GM19397 (cell line): ENCODE measurements at regions not wholly inside any gene's neighbourhood (a gene's known extent, or its start where the extent isn't known, plus 50 kb on each side); places are given as distances from the start of the nearest gene placed in this dataset.

Experiments used
- ATAC-seq: cut with Tn5 transposase; IDR thresholded peaks from one replicate; pipeline ENCODE4 v1.9.1; 2021; ENCODE audit warnings: mild to moderate bottlenecking, moderate library complexity; ENCODE audit not compliant: unreplicated experiment

DNA sequence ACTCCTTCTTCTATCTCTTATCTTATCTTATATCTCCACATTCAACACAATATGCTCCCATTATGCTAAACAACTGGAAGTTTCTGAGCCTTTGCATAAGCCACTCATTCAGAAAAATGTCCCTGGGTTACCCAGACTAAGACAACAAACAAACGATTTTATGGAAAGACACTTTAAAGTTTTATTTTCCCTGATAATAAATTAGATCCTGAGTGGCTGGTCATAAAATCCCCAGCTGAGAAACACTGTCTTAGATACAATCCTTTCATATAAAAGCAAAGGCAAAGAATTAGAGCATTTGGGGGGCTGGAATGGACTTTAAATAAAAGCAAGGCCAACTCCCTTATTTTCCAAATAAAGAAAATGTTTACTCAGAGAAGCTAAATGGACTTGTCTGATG lies 322.3 kb downstream of the GBE1 start:
- no peak for ATAC-seq

GRCh38 chr3:81437683-81438082 lies 323.8 kb downstream of the GBE1 start:
- ATAC-seq = no peak

DNA sequence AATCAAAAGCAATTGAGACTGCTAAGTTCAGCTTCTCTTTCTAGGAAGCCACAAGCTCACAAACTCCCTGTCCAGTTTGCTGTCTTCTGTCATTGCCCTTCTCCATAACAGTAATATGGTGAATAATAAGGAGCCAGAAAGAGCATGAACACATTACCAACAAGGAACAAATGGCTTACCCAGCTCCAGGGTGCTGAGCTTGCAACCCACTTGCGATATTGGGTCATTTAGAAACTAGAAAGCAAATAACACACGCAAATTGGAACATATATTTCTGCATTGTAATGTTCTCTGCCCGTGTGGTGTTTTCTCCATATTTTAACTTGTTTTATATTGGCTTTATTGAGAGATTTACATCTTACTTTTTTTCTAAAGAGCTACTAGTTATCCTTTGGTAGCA lies 325.3 kb downstream of the GBE1 start:
- ATAC-seq = no peak

DNA sequence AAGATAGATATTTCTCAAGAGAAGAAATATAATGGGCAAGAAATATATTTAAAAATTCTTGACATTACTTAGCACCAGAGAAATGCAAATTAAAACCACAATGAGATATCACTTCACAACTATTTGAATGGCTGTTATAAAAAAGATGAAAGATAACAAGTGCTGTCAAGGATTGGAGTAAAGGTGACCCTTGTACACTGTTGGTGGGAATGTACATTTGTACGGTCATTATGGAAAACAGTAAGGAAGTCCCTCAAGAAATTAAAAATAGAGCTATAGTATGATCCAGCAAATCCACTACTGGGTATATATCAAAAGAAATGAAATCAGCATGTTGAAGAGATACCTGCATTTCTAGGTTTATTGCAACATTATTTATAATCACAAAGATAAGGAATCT lies 326.4 kb downstream of the GBE1 start:
- ATAC-seq = no peak

DNA sequence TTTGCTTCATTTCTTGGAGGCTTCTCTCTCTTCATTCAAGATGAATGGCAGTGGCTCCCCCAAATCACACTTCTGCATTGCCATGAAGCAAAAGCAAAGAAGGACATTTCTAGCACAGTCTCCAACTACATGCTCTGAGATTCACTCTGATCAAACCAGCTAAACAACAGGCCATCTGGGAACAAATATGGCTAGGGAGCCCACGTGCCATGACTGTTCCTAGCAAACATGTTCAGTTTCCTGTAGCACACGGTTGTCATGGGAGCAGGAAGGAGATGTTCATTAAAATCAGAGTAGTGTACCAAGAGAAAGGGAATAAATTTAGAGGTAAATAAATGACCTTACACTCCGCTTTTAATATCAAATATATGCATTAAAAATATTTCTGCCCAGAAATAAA lies 327.3 kb downstream of the GBE1 start:
- no peak for ATAC-seq

- ATAC-seq = no peak
These were observed 327.8 kb downstream of the GBE1 start for GRCh38 chr3:81433675-81434074.

- no peak for ATAC-seq
These were observed 329.0 kb downstream of the GBE1 start for GRCh38 chr3:81432456-81432855.

DNA sequence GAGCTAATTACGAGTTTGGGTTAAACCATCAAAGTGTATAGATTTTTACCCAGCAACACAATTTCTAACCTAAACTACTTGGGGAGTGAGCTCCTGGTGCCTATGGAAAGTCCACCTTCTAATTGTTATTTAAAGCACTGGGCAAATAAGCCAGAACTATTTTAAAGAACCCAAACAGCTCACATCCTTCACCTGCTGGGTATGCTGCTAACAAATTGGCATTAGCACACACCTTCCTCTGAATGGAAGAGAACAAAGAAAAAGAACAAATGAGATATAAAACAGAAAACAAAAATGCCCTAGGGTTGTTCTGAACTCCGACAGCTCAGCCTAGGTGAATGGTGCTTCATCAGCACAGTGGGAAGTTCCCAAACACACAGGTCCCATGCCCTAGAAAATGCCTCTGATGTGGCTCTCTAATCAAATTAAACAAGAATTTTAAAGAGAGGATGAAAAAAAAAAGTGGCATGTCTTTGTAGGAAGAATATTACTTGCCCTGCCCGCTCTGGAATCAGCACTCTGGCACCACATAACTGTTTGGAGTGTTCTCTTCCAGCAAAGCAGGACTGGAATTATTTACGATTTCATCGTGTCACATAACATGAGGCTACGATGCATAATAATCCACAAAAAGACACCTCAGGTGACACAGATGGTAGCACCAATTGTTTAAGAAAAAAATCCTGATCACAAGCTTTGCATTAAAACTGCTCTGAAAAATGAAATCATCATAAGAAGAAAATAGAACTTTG lies 334.4 kb downstream of the GBE1 start:
- no peak for ATAC-seq

DNA sequence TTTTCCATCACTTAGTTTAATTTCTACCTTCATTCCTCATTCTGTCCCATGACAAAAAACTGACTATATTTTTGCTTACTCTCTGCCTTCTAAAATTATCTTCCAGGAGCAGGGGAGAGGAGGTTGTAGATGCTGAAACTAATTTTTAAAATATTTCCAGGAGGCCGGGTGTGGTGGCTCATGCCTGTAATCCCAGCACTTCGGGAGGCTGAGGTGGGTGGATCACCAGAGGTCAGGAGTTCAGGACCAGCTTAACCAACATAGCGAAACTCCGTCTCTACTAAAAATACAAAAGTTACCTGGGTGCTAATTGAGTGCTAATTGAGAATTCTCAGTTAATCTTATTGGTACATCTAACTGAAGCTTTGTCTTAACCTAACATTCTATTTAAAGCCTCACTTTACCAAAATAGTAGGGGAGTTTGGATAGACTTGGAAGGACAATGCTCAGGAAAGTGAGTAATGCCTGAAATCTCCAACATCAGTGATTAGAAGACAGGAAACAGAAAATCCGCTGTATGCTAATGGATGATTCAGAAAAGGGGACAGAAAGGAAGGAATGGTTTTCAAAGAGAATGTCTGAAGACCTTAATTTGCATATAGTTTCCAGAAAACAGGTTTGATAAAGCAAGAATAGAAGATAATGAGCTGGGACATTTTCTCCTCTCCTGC lies 336.1 kb downstream of the GBE1 start:
- no peak for ATAC-seq

DNA sequence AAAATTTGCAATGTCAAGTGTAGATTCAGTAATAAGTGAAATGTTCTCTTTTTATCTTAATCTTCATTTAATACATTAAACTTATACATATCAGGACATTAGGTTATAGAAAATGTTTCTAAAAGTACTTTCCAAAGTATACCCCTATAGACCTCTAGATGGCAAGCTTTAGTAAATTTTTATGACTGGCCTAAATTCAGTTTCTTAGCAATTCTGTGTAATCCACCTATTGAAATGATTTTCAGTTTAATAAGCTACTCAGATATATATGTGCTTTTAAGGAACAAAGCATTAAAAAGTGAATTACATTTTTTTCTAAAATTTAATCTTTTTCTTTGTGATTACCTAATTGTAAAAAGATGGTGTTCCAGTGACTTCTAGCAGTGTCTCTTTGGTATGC lies 342.2 kb downstream of the GBE1 start:
- ATAC-seq = no peak

GRCh38 chr3:81416812-81417211 lies 344.6 kb downstream of the GBE1 start:
- ATAC-seq = no peak

DNA sequence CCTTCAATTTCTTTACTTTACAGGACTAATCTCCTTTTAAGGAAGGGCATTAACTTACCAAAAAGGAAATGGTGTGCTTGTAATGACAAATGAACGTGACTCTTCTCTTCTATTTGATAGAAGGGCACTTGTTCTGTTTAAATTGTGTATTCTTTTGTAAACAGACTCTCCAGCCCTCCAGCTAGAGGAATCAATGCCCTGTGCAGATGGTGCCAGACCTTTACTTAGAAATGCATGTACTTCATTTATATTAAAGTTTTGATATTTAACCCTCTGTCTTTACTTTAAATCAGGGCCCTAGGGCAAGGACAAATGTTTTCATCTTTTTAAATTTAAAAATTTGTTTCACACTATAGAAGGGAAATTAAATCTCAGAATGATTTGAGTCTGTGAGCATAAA lies 355.1 kb downstream of the GBE1 start:
- ATAC-seq = no peak

DNA sequence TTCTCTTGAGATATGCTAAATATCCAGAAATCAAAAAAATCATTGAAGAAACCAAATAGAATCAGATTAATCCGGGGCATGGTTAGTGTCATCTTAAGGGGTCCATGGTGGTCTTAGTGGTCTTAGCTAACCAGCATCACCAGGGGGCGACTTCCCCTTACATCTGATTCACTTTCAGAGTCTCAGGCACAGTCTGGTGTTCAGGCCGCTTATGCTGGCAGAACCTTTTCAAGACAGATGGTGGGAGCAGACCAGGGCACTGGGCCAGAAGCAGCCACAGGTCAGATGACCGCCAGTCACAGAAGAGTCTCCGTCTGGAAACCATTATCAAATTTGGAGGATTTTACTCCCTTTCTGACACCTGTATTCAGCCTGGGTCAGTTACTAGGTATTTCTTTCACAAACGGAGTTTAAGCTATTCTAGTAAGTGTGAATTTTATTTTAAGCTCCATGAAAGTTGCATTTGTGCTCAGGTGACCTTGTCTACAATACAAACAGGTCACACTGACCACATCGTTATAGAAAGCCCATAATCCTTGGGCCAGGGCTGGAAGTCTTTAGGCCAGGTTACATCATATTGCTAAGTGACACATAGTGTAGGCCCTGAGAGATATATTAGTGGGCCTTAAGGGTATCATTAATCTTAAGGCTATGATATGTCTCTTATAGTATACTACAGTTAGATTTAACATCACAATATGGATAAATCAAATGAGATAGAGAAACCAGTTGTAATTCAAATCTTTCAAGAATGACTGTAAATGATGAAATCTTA lies 365.5 kb downstream of the GBE1 start:
- no peak for ATAC-seq

- ATAC-seq = no peak
These were observed 366.6 kb downstream of the GBE1 start for GRCh38 chr3:81394651-81395524.

- no peak for ATAC-seq
These were observed 368.2 kb downstream of the GBE1 start for GRCh38 chr3:81393251-81393650.

DNA sequence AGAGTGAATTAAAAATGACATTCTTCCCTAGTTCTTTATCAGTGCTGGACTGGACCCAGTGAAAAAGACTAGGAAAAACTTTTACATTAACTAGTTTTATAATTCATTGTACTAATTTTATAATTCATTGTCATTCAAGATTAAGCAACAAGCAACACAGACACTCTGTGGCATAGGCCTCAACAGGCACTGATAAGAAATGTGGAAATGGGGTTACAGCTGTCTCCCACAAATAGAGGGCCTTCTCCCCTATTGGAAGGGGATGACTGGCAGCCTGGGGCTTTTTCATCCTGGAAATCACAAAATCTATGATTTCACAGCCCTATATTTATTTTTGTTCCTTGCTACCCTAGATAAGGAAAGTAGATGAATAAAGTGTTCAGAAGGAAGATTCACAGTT lies 370.6 kb downstream of the GBE1 start:
- no peak for ATAC-seq

DNA sequence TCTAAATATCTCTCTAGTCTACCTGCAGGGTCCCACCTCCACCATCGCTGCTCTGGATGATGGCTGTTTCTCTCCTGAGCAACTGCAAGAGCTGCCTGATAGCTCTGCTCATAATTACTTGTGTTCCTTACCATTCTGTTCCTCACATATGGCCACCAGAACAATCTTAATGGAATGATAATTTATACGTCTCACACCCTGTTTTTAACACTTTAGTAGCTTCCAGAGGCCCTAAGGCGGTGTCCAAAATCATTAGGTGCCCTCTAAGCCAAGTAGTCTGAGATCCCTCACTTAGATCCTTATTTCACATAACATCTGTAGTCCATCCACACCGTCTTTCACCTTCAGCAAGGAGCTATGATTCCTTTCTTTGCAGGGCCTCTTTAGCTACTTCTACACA lies 373.3 kb downstream of the GBE1 start:
- ATAC-seq = no peak

DNA sequence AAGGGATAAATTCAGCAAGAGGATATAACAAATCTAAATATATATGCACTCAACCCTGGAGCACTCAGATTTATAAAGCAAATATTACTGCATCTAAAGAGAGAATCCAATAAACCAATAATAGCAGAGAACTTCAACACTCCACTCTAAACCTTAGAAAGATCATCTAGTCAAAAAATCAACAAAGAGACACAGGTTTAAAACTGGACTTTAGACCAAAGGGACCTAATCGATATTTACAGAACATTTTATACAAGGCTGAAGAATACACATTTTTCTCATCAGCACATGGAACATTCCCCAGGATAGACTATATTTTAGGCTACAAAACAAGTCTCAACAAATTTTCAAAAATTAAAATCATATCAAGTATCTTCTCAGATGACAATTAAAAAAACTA lies 379.0 kb downstream of the GBE1 start:
- no peak for ATAC-seq

GRCh38 chr3:81380234-81380633 lies 381.2 kb downstream of the GBE1 start:
- no peak for ATAC-seq

DNA sequence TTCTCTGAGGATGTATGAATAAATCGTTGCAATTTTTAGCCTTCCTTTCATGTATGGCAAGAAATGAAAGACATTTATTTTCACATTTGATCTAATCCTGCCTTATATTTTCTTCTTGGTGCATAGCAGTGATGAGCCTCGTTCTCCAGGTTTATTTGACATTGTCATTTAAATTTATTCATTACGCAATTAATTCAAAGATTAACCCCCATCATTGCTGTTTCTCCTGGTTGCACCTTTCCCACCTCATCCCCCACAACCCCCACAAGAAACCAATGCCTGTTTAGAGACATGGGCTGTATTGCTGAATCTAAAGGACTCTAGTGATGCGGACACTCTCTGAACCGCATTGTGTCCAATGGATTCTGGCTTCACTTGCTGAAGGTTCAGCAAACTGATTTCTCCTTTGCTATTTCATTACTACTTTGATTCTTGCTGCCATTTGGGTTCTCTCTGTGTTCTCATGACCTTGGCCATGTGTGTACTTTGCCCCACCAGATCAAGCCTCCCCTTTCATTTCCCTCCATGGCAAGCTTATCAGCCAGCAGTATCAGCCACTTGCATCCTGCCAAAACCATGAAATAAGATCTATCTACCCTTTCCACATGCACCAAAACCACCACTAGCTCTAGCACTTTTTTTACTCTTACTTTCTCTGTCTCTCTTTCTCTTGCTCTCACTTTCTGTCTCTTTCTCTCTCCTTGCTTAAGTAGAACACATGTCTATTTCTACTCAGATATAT lies 382.7 kb downstream of the GBE1 start:
- no peak for ATAC-seq
